ENCODE measurements at regions not wholly inside any gene's neighbourhood (a gene's known extent, or its start where the extent isn't known, plus 50 kb on each side); places are given as distances from the start of the nearest gene placed in this dataset.

GRCh38 chr13:74299721-74300120, 165.5 kb upstream of the KLF12 start:
- H3K4me3 Mint-ChIP-seq: no peak overlapping the region
- no peak for ATAC-seq (ENCODE audit: poor library complexity)
- H3K9me3 Mint-ChIP-seq: no peaks in the 10 kb centered on the region
- H3K4me1 Mint-ChIP-seq (ENCODE audit: low read depth): no peaks in the 10 kb centered on the region
- intact Hi-C loops (cut with DNase I, micrococcal nuclease): no loop called here
- H3K27me3 ChIP-seq (ENCODE audit: control insufficient read depth in 1 of 2, insufficient read depth in 2 of 2, low read length in 2 of 2): no peaks in the 10 kb centered on the region
- no peaks in the 10 kb centered on the region for H3K36me3 ChIP-seq (ENCODE audit: insufficient read depth, low read length)
- H3K9me3 ChIP-seq (ENCODE audit: control insufficient read depth in 1 of 2, insufficient read depth in 1 of 2, low read length in 2 of 2): no peaks in the 10 kb centered on the region
- ChIA-PET CTCF (interaction anchor here (0.8 to 1.0 kb wide), 2 partner anchors 25 to 29 kb away, joined by 3 to 4 read pairs; no protein-coding TSS in a partner anchor), POLR2A (no interaction called here)
- TF ChIP-seq CTCF (IDR thresholded peaks at IDR 0.05): no peak
- H3K27ac ChIP-seq (ENCODE audit: low read depth in 1 of 2, low read length in 2 of 2): no peak overlapping the region
- H3K4me1 ChIP-seq (ENCODE audit: insufficient read depth, low read length): no peaks in the 10 kb centered on the region
- no peak overlapping the region for H3K27ac Mint-ChIP-seq
- no peak for DNase-seq
- no peak overlapping the region for H3K4me3 ChIP-seq (ENCODE audit: low read length)
- H3K27me3 Mint-ChIP-seq: no peaks in the 10 kb centered on the region
- H3K36me3 Mint-ChIP-seq (ENCODE audit: low read depth): no peaks in the 10 kb centered on the region

- Histone ChIP-seq H3K27me3 (ENCODE audit: control insufficient read depth in 1 of 2, insufficient read depth in 2 of 2, low read length in 2 of 2) (no peaks in the 10 kb centered on the region), H3K27ac (ENCODE audit: low read depth in 1 of 2, low read length in 2 of 2) (no peak overlapping the region), H3K36me3 (ENCODE audit: insufficient read depth, low read length) (no peaks in the 10 kb centered on the region), H3K9me3 (ENCODE audit: control insufficient read depth in 1 of 2, insufficient read depth in 1 of 2, low read length in 2 of 2) (no peaks in the 10 kb centered on the region), H3K4me3 (ENCODE audit: low read length) (no peak overlapping the region), H3K4me1 (ENCODE audit: insufficient read depth, low read length) (no peaks in the 10 kb centered on the region)
- ChIA-PET POLR2A (no interaction called here), CTCF (no interaction called here)
- Mint-ChIP-seq H3K36me3 (ENCODE audit: low read depth) (no peaks in the 10 kb centered on the region), H3K9me3 (no peaks in the 10 kb centered on the region), H3K27me3 (no peaks in the 10 kb centered on the region), H3K4me3 (no peak overlapping the region), H3K4me1 (ENCODE audit: low read depth) (no peaks in the 10 kb centered on the region), H3K27ac (no peak overlapping the region)
- DNase-seq (no peak), ATAC-seq (ENCODE audit: poor library complexity) (no peak)
- intact Hi-C loops (cut with DNase I, micrococcal nuclease): no loop called here
- TF ChIP-seq CTCF (IDR thresholded peaks at IDR 0.05): no peak
Observed at GRCh38 chr13:74298923-74299322, 164.7 kb upstream of the KLF12 start.

DNA sequence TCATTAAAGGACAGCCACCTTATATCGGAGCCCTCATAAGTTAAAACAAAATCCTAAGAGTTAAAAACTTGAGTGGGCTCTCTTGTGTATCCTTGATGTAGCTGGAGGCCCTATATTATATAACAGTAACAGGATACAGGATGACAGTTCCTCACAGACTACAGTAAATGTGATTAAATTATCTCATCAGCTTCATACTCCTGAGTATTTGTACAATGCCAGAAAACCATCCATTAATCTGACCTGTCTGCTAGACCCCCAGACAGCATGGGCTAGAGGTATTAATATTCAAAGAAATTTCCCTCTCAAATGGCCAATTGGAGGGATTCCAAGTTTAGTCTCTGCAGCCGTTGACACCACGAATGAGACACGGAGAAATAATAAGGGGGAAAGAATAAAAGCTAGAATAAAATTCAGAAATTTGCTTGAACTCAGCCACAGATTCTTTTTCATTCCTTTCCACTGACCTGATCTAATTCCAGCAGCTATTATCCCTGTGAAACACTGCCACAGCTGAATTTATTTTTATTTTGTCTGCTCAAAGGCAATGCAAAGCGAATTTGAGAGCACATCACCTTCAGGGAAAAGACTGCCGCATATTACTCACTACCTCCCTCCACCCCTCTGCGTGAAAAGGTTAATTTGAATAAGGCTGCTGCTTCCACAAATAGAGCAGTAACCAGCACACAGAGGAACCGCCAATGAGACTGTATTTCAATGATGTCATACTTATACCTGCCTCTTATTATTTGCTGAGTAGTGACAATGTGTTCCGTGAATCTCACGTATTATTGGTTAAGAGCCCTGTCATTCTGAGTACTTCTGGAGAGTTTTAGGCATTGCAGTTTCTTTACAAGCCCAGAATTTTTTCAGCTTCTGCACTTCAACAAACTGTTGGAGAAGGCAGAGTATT, 155.9 kb upstream of the KLF12 start:
- POLR2A ChIA-PET: interaction anchor here (0.8 to 8.8 kb wide), 5 partner anchors 157 to 523 kb away, joined by 3 to 218 read pairs (median 3); partner anchors contain the start of gene KLF12
- peak in 11 of 14 experiments; percentile 7 to 89 (median 27) for DNase-seq
- Histone ChIP-seq H3K27ac (ENCODE audit: low read depth in 1 of 2, low read length in 2 of 2) (no peak overlapping the region), H3K4me3 (ENCODE audit: low read length) (no peak overlapping the region), H3K4me1 (ENCODE audit: insufficient read depth, low read length) (peaks cover 35% of the 10 kb centered on the region), H3K27me3 (ENCODE audit: control insufficient read depth in 1 of 2, insufficient read depth in 2 of 2, low read length in 2 of 2) (no peaks in the 10 kb centered on the region), H3K9me3 (ENCODE audit: control insufficient read depth in 1 of 2, insufficient read depth in 1 of 2, low read length in 2 of 2) (no peaks in the 10 kb centered on the region), H3K36me3 (ENCODE audit: insufficient read depth, low read length) (no peaks in the 10 kb centered on the region)
- Mint-ChIP-seq H3K4me3 (peak overlapping the region; percentile 80), H3K36me3 (ENCODE audit: low read depth) (peaks cover 3% of the 10 kb centered on the region), H3K27me3 (no peaks in the 10 kb centered on the region), H3K27ac (peak overlapping the region; percentile 84), H3K9me3 (no peaks in the 10 kb centered on the region), H3K4me1 (ENCODE audit: low read depth) (peaks cover 56% of the 10 kb centered on the region)
- intact Hi-C loops (cut with DNase I, micrococcal nuclease): loop anchor here (5.0 kb wide), 7 partner anchors 218 to 538 kb away; no protein-coding TSS in a partner anchor
- no peak for TF ChIP-seq CTCF (IDR thresholded peaks at IDR 0.05)
- CTCF ChIA-PET: interaction anchor here (0.7 to 0.8 kb wide), 2 partner anchors 16 to 45 kb away, joined by 3 read pairs; no protein-coding TSS in a partner anchor
- peak; percentile 73 for ATAC-seq (ENCODE audit: poor library complexity)
